Caco-2 (cell line): ENCODE measurements at regions not wholly inside any gene's neighbourhood (a gene's known extent, or its start where the extent isn't known, plus 50 kb on each side); places are given as distances from the start of the nearest gene placed in this dataset.

Experiments
- BruUV-seq: library from RNA; stranded (reverse); fragments of 400-500 nt; replicated peaks from 2 replicates; lab custom pipeline; 2021; lab: Mats Ljungman, UMichigan
- CTCF ChIA-PET: fragments of 300-600 bp; sonication (Branson Sonifier 250); formaldehyde crosslinking; loops from one replicate; lab custom pipeline; 2022; ENCODE audit warnings: antibody characterized with exemption; lab: Charles Lee
- POLR2A ChIA-PET: fragments of 300-600 bp; sonication (Branson Sonifier 250); formaldehyde crosslinking; loops from one replicate; lab custom pipeline; 2022; ENCODE audit warnings: antibody characterized with exemption; lab: Charles Lee
- DNase-seq, 2 experiments: peaks; one replicate each; pipeline versions ENCODE4 v3.0.0 to v3.0.0-alpha.2; 2020 to 2022
- H3K27me3 ChIP-seq: replicated peaks from 2 replicates; pipeline ENCODE4 v1.6.0; 2011; ENCODE audit warnings: low read length; ENCODE audit not compliant: control insufficient read depth, insufficient read depth
- H3K36me3 ChIP-seq: 2 replicates; pipeline ENCODE4 v1.5.1; 2011; ENCODE audit warnings: low read length; ENCODE audit not compliant: control insufficient read depth, insufficient read depth
- H3K4me1 ChIP-seq: fragments of 250-450 bp; sonication (Bioruptor Pico); 2 replicates; pipeline ENCODE4 v1.5.1; 2020; ENCODE audit warnings: mild to moderate bottlenecking
- H3K4me3 ChIP-seq: 2 replicates; pipeline ENCODE4 v1.5.1; 2011; ENCODE audit warnings: low read depth, mild to moderate bottlenecking, control low read depth, low read length
- H3K9me3 ChIP-seq: fragments of 250-450 bp; sonication (Bioruptor Pico); 2 replicates; pipeline ENCODE4 v1.5.1; 2020; ENCODE audit warnings: mild to moderate bottlenecking, moderate library complexity
- H3K27ac Mint-ChIP-seq: one replicate; pipeline ENCODE4 v1.8.0; 2022; ENCODE audit warnings: mixed read lengths; ENCODE audit not compliant: unreplicated experiment
- H3K27me3 Mint-ChIP-seq: one replicate; pipeline ENCODE4 v1.8.0; 2022; ENCODE audit warnings: mixed read lengths; ENCODE audit not compliant: insufficient read depth, unreplicated experiment
- H3K36me3 Mint-ChIP-seq: one replicate; pipeline ENCODE4 v1.8.0; 2022; ENCODE audit warnings: mild to moderate bottlenecking, mixed read lengths; ENCODE audit not compliant: insufficient read depth, unreplicated experiment
- H3K4me1 Mint-ChIP-seq: one replicate; pipeline ENCODE4 v1.8.0; 2022; ENCODE audit warnings: low read depth, mixed read lengths; ENCODE audit not compliant: unreplicated experiment
- H3K4me3 Mint-ChIP-seq: one replicate; pipeline ENCODE4 v1.8.0; 2022; ENCODE audit warnings: mild to moderate bottlenecking, moderate library complexity, mixed read lengths; ENCODE audit not compliant: unreplicated experiment
- H3K9me3 Mint-ChIP-seq: one replicate; pipeline ENCODE4 v1.8.0; 2022; ENCODE audit warnings: mixed read lengths; ENCODE audit not compliant: unreplicated experiment
- intact Hi-C: fragments of 100-400 bp; cut with micrococcal nuclease; formaldehyde crosslinking; loops from one replicate; pipeline ENCODE4 v1.10.0; 2022; ENCODE audit not compliant: unreplicated experiment
- TF ChIP-seq, protein P1 (sequence below), 2 experiments: fragments of 200-600 bp in 1 of 2; IDR thresholded peaks; 1 replicate in 1 of 2; 2 replicates in 1 of 2; pipeline versions ENCODE4 v1.5.1 to v1.8.0; 2011 to 2022; ENCODE audit warnings: antibody characterized with exemption in 1 of 2, control low read depth in 1 of 2, inconsistent platforms in 1 of 2, low read depth in 1 of 2, low read length in 1 of 2, mild to moderate bottlenecking in 1 of 2, moderate library complexity in 1 of 2; ENCODE audit not compliant: insufficient read depth in 1 of 2, severe bottlenecking in 1 of 2, unreplicated experiment in 1 of 2

DNA sequence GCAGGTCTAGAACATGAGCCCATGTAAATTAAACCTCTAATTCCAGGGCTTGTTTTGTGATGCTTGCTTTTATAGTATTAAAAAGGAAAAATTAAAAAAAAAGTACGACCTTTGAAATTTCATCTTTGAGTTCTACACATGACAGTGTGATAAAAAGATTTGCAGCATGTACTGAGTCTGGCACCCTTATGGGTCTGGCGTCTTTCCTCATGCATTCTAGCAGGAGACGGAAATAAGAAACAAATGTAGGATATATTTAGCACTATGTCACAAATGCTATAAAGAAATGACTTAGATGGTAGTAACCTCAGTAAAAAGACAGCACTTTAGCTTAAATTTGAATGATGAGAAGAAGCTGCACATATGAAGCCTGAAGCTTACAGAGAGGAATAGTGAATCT lies 1474.3 kb upstream of the CDH6 start:
- ChIA-PET POLR2A (no interaction called here), CTCF (no interaction called here)
- no peaks in the 10 kb centered on the region for H3K36me3 ChIP-seq
- intact Hi-C loops: no loop called here
- Mint-ChIP-seq H3K4me1 (no peaks in the 10 kb centered on the region), H3K36me3 (no peaks in the 10 kb centered on the region), H3K9me3 (no peaks in the 10 kb centered on the region), H3K27ac (no peak overlapping the region), H3K27me3 (no peaks in the 10 kb centered on the region), H3K4me3 (no peak overlapping the region)
- no peak overlapping the region for H3K4me3 ChIP-seq
- H3K9me3 ChIP-seq: no peaks in the 10 kb centered on the region
- TF ChIP-seq, protein P1, sequence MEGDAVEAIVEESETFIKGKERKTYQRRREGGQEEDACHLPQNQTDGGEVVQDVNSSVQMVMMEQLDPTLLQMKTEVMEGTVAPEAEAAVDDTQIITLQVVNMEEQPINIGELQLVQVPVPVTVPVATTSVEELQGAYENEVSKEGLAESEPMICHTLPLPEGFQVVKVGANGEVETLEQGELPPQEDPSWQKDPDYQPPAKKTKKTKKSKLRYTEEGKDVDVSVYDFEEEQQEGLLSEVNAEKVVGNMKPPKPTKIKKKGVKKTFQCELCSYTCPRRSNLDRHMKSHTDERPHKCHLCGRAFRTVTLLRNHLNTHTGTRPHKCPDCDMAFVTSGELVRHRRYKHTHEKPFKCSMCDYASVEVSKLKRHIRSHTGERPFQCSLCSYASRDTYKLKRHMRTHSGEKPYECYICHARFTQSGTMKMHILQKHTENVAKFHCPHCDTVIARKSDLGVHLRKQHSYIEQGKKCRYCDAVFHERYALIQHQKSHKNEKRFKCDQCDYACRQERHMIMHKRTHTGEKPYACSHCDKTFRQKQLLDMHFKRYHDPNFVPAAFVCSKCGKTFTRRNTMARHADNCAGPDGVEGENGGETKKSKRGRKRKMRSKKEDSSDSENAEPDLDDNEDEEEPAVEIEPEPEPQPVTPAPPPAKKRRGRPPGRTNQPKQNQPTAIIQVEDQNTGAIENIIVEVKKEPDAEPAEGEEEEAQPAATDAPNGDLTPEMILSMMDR (IDR thresholded peaks at IDR 0.05; ENCODE audit: insufficient read depth in 1 of 2, low read depth in 1 of 2, low read length in 1 of 2, severe bottlenecking in 1 of 2, unreplicated experiment in 1 of 2): no peak
- H3K4me1 ChIP-seq: no peaks in the 10 kb centered on the region
- no peak for DNase-seq
- H3K27me3 ChIP-seq: no peaks in the 10 kb centered on the region
- BruUV-seq: no TSS peak

DNA sequence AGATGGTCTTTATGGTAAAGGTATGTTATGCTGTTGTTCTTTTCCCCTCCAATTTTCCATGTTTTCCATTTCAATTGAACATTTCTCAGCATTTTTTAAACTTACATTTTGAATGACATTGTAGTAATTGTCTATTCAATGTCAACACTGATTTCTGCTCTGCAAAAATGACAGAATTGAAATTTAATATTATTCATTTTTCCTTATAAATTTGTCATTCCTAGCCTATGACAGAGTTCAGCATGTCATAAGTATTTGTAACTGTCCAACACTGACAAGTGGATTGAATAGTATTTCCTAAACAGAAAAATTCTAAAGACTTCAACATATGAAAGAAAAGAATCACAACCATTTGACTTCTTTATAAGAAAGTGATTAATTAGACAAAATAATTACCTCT lies 1478.3 kb upstream of the CDH6 start:
- Mint-ChIP-seq H3K27me3 (no peaks in the 10 kb centered on the region), H3K36me3 (no peaks in the 10 kb centered on the region), H3K9me3 (no peaks in the 10 kb centered on the region), H3K27ac (no peak overlapping the region), H3K4me3 (no peak overlapping the region), H3K4me1 (no peaks in the 10 kb centered on the region)
- CTCF ChIA-PET: no interaction called here
- TF ChIP-seq, protein P1 (IDR thresholded peaks at IDR 0.05; ENCODE audit: insufficient read depth in 1 of 2, low read depth in 1 of 2, low read length in 1 of 2, severe bottlenecking in 1 of 2, unreplicated experiment in 1 of 2): no peak
- BruUV-seq: no TSS peak
- H3K4me3 ChIP-seq: no peak overlapping the region
- no peaks in the 10 kb centered on the region for H3K9me3 ChIP-seq
- H3K36me3 ChIP-seq: no peaks in the 10 kb centered on the region
- POLR2A ChIA-PET: no interaction called here
- intact Hi-C loops: no loop called here
- no peaks in the 10 kb centered on the region for H3K27me3 ChIP-seq
- no peaks in the 10 kb centered on the region for H3K4me1 ChIP-seq
- DNase-seq: no peak

DNA sequence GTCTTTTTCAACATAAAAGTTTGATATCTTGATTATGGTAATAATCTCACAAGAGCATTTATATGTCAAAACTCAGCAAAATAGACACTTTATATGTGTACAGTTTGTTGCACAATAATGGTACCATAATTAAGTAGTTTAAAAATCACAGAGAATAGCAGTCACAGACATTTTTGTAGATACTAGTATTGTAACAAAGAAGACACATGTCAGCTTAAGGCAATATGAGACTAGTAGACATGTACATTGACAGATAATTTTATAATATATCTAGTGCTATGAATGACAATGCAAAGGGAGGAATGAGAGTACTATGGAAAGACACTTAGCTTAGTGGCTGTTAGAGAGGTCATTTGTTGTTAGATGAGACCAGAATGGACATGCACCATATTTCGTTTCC lies 1490.6 kb upstream of the CDH6 start:
- POLR2A ChIA-PET: no interaction called here
- H3K27ac Mint-ChIP-seq: no peak overlapping the region
- no peaks in the 10 kb centered on the region for H3K4me1 Mint-ChIP-seq
- no peaks in the 10 kb centered on the region for H3K27me3 Mint-ChIP-seq
- no TSS peak for BruUV-seq
- no peak overlapping the region for H3K4me3 Mint-ChIP-seq
- H3K9me3 Mint-ChIP-seq: no peaks in the 10 kb centered on the region
- TF ChIP-seq, protein P1 (IDR thresholded peaks at IDR 0.05; ENCODE audit: insufficient read depth in 1 of 2, low read depth in 1 of 2, low read length in 1 of 2, severe bottlenecking in 1 of 2, unreplicated experiment in 1 of 2): no peak
- Histone ChIP-seq H3K9me3 (no peaks in the 10 kb centered on the region), H3K4me3 (no peak overlapping the region), H3K36me3 (no peaks in the 10 kb centered on the region), H3K4me1 (no peaks in the 10 kb centered on the region), H3K27me3 (no peaks in the 10 kb centered on the region)
- CTCF ChIA-PET: no interaction called here
- DNase-seq: no peak
- H3K36me3 Mint-ChIP-seq: no peaks in the 10 kb centered on the region
- intact Hi-C loops: no loop called here
